A673 (cell line): ENCODE measurements at regions not wholly inside any gene's neighbourhood (a gene's known extent, or its start where the extent isn't known, plus 50 kb on each side); places are given as distances from the start of the nearest gene placed in this dataset.

ENCODE experiments used
- EZH2 ChIP-seq: fragments of 200-600 bp; sonication (generic); IDR thresholded peaks from 2 replicates; pipeline ENCODE4 v1.6.1; 2017; ENCODE audit warnings: borderline replicate concordance, low read depth, mild to moderate bottlenecking, mixed read lengths, antibody characterized with exemption, low read length; ENCODE audit not compliant: poor library complexity, severe bottlenecking
- TF ChIP-seq, protein P1 (sequence below): fragments of 300-800, 200-600 bp; sonication (generic); conservative IDR thresholded peaks from 2 replicates; pipeline ENCODE4 v1.5.1; 2017; ENCODE audit warnings: low read depth, mild to moderate bottlenecking, antibody characterized with exemption, low read length, moderate library complexity, mixed read lengths

DNA sequence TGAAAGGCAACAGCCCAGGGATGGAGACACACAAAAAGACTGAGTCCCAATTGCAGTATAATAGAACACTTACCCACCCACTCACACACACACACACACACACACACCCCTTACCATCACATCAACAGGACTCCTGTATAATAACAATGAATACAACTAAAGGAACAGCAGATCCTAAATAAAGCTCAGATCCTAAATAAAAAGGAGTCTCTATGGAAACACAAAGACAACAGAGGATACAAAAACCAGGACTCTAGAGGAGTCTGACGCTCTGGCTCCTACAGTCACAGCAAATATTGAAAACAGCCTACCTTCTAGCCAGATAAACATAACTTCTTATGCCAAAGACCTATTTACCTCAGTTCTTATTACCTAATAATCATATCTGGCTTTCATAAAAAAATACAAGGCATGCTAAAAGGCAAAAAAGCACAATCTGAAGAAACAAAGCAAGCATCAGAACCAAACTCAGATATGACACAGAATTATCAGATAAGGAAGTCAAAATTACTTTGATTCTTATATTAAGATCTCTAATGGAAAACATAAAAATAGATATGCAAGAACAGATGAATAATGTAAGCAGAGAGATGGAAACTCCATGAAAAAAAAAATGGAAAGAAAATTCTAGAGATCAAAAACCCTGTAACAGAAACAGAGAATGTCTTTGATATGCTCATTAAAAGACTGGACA is 134.9 kb downstream of the MMUT start:
- TF ChIP-seq, protein P1, sequence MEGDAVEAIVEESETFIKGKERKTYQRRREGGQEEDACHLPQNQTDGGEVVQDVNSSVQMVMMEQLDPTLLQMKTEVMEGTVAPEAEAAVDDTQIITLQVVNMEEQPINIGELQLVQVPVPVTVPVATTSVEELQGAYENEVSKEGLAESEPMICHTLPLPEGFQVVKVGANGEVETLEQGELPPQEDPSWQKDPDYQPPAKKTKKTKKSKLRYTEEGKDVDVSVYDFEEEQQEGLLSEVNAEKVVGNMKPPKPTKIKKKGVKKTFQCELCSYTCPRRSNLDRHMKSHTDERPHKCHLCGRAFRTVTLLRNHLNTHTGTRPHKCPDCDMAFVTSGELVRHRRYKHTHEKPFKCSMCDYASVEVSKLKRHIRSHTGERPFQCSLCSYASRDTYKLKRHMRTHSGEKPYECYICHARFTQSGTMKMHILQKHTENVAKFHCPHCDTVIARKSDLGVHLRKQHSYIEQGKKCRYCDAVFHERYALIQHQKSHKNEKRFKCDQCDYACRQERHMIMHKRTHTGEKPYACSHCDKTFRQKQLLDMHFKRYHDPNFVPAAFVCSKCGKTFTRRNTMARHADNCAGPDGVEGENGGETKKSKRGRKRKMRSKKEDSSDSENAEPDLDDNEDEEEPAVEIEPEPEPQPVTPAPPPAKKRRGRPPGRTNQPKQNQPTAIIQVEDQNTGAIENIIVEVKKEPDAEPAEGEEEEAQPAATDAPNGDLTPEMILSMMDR = no peak
- TF ChIP-seq EZH2 = no peak
